ENCODE measurements at regions not wholly inside any gene's neighbourhood (a gene's known extent, or its start where the extent isn't known, plus 50 kb on each side); places are given as distances from the start of the nearest gene placed in this dataset.

- TF ChIP-seq CTCF (IDR thresholded peaks at IDR 0.05) (no peak), POLR2A (IDR thresholded peaks at IDR 0.05) (no peak)
Observed at GRCh38 chr4:97216046-97216445, 927.2 kb downstream of the STPG2 start.
